GF-D8 (cell line): ENCODE measurements at regions not wholly inside any gene's neighbourhood (a gene's known extent, or its start where the extent isn't known, plus 50 kb on each side); places are given as distances from the start of the nearest gene placed in this dataset.
"Not testable (repeated sequence)": the region's sequence is repeated elsewhere in the genome, so short reads cannot be mapped to it uniquely, and the experiment has no call there.

ENCODE experiments used
- DNase-seq: peaks from one replicate; lab custom pipeline; 2025; lab: John Stamatoyannopoulos, UW

GRCh38 chr1:4172644-4173599 is 272.9 kb upstream of the C1orf174 start:
- peak; percentile 4 for DNase-seq

GRCh38 chr1:4173731-4174130 is 273.7 kb upstream of the C1orf174 start:
- DNase-seq = no peak

GRCh38 chr1:4174291-4175200 is 274.5 kb upstream of the C1orf174 start:
- DNase-seq = no peak

GRCh38 chr1:4175566-4176405 is 275.7 kb upstream of the C1orf174 start:
- DNase-seq = no peak

- DNase-seq = no peak
Measured at GRCh38 chr1:4176841-4177240, 276.8 kb upstream of the C1orf174 start.

GRCh38 chr1:4177425-4178150 is 277.5 kb upstream of the C1orf174 start:
- DNase-seq = no peak

- DNase-seq = no peak
Measured at GRCh38 chr1:4178501-4179113, 278.5 kb upstream of the C1orf174 start.

GRCh38 chr1:4179914-4180735 is 280.1 kb upstream of the C1orf174 start:
- DNase-seq = no peak

- DNase-seq = not testable (repeated sequence)
Measured at GRCh38 chr1:4186486-4186885, 286.4 kb upstream of the C1orf174 start.

- DNase-seq = no peak
Measured at GRCh38 chr1:4203501-4203900, 303.4 kb upstream of the C1orf174 start.

- DNase-seq = no peak
Measured at GRCh38 chr1:4207183-4207582, 307.1 kb upstream of the C1orf174 start.

GRCh38 chr1:4207842-4208692 is 308.0 kb upstream of the C1orf174 start:
- no peak for DNase-seq

GRCh38 chr1:4210043-4210442 is 310.0 kb upstream of the C1orf174 start:
- no peak for DNase-seq

GRCh38 chr1:4212796-4213195 is 312.7 kb upstream of the C1orf174 start:
- no peak for DNase-seq

- DNase-seq = no peak
Measured at GRCh38 chr1:4213366-4213973, 313.4 kb upstream of the C1orf174 start.

- no peak for DNase-seq
Measured at GRCh38 chr1:4214826-4215225, 314.8 kb upstream of the C1orf174 start.

GRCh38 chr1:4215391-4215790 is 315.3 kb upstream of the C1orf174 start:
- no peak for DNase-seq

GRCh38 chr1:4216231-4216630 is 316.2 kb upstream of the C1orf174 start:
- no peak for DNase-seq
